HCT116 (cell line): ENCODE measurements at regions not wholly inside any gene's neighbourhood (a gene's known extent, or its start where the extent isn't known, plus 50 kb on each side); places are given as distances from the start of the nearest gene placed in this dataset.

Source experiments
- CEBPB ChIP-seq: IDR thresholded peaks from 2 replicates; pipeline ENCODE4 v1.6.1; 2012; ENCODE audit warnings: low read depth
- CTCF ChIP-seq, 3 experiments: fragments of 200-600 bp in 1 of 3; sonication (generic) in 1 of 3; IDR thresholded peaks in 2 of 3; conservative IDR thresholded peaks in 1 of 3; 2 replicates each; pipeline ENCODE4 v1.5.1; 2012 to 2017; ENCODE audit warnings: low read depth in 2 of 3, low read length in 2 of 3, antibody characterized with exemption in 1 of 3, borderline replicate concordance in 1 of 3, control low read depth in 1 of 3, mild to moderate bottlenecking in 1 of 3, mixed read lengths in 1 of 3, mixed run types in 1 of 3, moderate library complexity in 1 of 3; ENCODE audit not compliant: insufficient read depth in 1 of 3
- EGR1 ChIP-seq: IDR thresholded peaks from 2 replicates; pipeline ENCODE4 v1.6.1; 2012; ENCODE audit warnings: low read depth
- EZH2 ChIP-seq: fragments of 200-600 bp; sonication (generic); IDR thresholded peaks from 2 replicates; pipeline ENCODE4 v1.6.1; 2017; ENCODE audit warnings: antibody characterized with exemption, mixed run types
- FOSL1 ChIP-seq: IDR thresholded peaks from 2 replicates; pipeline ENCODE4 v1.6.1; 2012; ENCODE audit warnings: low read depth
- POLR2A ChIP-seq: IDR thresholded peaks from 2 replicates; pipeline ENCODE4 v1.7.0; 2011; ENCODE audit warnings: borderline replicate concordance; ENCODE audit not compliant: insufficient read depth, insufficient read length; ENCODE audit errors: extremely low read depth
- POLR2AphosphoS5 ChIP-seq: IDR thresholded peaks from 2 replicates; pipeline ENCODE4 v1.6.1; 2011; ENCODE audit warnings: mild to moderate bottlenecking, low read depth, low read length, moderate library complexity
- SRF ChIP-seq: IDR thresholded peaks from 2 replicates; pipeline ENCODE4 v1.6.1; 2012; ENCODE audit warnings: low read depth
- ZNF274 ChIP-seq: fragments of 200-500 bp; sonication (Bioruptor generic); IDR thresholded peaks from 2 replicates; pipeline ENCODE4 v1.6.1; 2014; ENCODE audit warnings: mild to moderate bottlenecking, low read depth, low read length, inconsistent platforms

- TF ChIP-seq EGR1 (no peak), FOSL1 (no peak), EZH2 (no peak), CTCF (IDR thresholded peaks at IDR 0.05 in 2 of 3, conservative IDR thresholded peaks at IDR 0.05 in 1 of 3; ENCODE audit: borderline replicate concordance in 1 of 3, insufficient read depth in 1 of 3, low read depth in 2 of 3, low read length in 2 of 3) (no peak), SRF (no peak), CEBPB (no peak), POLR2AphosphoS5 (no peak), POLR2A (no peak), ZNF274 (no peak)
Observed at GRCh38 chr18:28802546-28802945, 625.6 kb upstream of the CDH2 start.
